ENCODE measurements at regions not wholly inside any gene's neighbourhood (a gene's known extent, or its start where the extent isn't known, plus 50 kb on each side); places are given as distances from the start of the nearest gene placed in this dataset.

GRCh38 chr9:86714999-86715398 lies 232.3 kb downstream of the GAS1 start:
- TF ChIP-seq, protein P1, sequence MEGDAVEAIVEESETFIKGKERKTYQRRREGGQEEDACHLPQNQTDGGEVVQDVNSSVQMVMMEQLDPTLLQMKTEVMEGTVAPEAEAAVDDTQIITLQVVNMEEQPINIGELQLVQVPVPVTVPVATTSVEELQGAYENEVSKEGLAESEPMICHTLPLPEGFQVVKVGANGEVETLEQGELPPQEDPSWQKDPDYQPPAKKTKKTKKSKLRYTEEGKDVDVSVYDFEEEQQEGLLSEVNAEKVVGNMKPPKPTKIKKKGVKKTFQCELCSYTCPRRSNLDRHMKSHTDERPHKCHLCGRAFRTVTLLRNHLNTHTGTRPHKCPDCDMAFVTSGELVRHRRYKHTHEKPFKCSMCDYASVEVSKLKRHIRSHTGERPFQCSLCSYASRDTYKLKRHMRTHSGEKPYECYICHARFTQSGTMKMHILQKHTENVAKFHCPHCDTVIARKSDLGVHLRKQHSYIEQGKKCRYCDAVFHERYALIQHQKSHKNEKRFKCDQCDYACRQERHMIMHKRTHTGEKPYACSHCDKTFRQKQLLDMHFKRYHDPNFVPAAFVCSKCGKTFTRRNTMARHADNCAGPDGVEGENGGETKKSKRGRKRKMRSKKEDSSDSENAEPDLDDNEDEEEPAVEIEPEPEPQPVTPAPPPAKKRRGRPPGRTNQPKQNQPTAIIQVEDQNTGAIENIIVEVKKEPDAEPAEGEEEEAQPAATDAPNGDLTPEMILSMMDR (IDR thresholded peaks at IDR 0.05): no peak
- Mint-ChIP-seq H3K27ac (no peak overlapping the region), H3K9me3 (no peaks in the 10 kb centered on the region), H3K36me3 (ENCODE audit: low read depth) (no peaks in the 10 kb centered on the region), H3K4me3 (no peak overlapping the region), H3K4me1 (no peaks in the 10 kb centered on the region), H3K27me3 (ENCODE audit: low read depth, poor library complexity) (peaks cover 5% of the 10 kb centered on the region)
- no peak for DNase-seq

- H3K27ac Mint-ChIP-seq: no peak overlapping the region
- TF ChIP-seq, protein P1 (IDR thresholded peaks at IDR 0.05): no peak
- H3K4me3 Mint-ChIP-seq: no peak overlapping the region
These were observed 233.3 kb downstream of the GAS1 start for GRCh38 chr9:86713970-86714369.

DNA sequence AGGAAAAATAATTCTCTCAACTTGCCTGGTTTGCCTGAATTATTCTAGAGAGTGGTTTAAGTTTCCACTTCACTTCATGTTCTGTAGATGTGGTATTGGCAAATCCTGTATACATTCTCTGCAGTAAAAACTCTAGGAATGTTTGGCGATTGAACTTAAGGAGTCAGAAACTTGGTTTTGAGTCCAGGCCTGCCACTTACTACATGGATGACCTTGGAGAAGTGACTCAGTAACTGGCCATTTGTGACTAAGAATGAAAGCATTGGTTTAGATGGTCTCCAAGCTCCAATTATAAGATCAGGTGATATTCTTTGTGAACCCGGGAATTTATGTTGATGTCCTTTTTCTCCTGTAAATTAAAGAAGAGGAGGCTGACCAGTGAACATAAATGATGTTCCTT lies 233.8 kb downstream of the GAS1 start:
- Mint-ChIP-seq H3K27ac (no peak overlapping the region), H3K4me3 (no peak overlapping the region), H3K36me3 (ENCODE audit: low read depth) (no peaks in the 10 kb centered on the region), H3K9me3 (no peaks in the 10 kb centered on the region), H3K4me1 (no peaks in the 10 kb centered on the region), H3K27me3 (ENCODE audit: low read depth, poor library complexity) (peaks cover 3% of the 10 kb centered on the region)
- TF ChIP-seq, protein P1 (IDR thresholded peaks at IDR 0.05): no peak
- no peak for DNase-seq

More at GRCh38 chr9:86713970-86714369, 233.3 kb downstream of the GAS1 start:
- Mint-ChIP-seq H3K27me3 (ENCODE audit: low read depth, poor library complexity) (peaks cover 5% of the 10 kb centered on the region), H3K9me3 (no peaks in the 10 kb centered on the region), H3K4me1 (no peaks in the 10 kb centered on the region), H3K36me3 (ENCODE audit: low read depth) (no peaks in the 10 kb centered on the region)
- DNase-seq: no peak

- H3K27me3 Mint-ChIP-seq (ENCODE audit: low read depth, poor library complexity): peaks cover 3% of the 10 kb centered on the region
- H3K4me1 Mint-ChIP-seq: no peaks in the 10 kb centered on the region
- no peak overlapping the region for H3K27ac Mint-ChIP-seq
These were observed 238.1 kb downstream of the GAS1 start for GRCh38 chr9:86708918-86709835.

DNA sequence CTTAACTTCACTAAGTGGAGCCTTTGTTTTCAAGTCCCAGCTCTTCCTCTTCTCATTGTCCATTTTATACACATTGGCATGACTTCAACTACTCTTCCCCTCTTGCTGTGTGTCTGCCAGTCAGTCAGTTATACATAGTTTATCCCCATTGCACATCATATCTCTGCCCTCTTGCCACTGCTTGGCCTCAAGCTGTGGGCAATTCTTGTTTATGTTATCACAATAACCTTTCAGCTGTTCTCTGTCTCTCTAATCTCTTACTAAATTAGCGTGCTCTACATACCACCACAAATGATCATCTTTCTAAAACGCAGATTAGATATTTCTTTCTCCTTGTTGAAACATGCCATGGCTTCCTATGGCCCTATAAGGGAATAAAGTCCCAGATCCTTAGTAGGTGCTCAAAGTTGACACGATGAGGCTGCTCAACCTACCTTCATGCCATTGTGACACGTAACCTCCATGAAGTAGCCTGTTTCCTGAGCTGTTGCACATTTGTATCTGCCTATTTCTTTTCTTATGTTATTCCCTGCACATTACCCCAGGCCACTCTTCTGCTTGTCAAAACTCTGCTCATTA lies 239.3 kb downstream of the GAS1 start:
- Mint-ChIP-seq H3K27ac (no peak overlapping the region), H3K36me3 (ENCODE audit: low read depth) (no peaks in the 10 kb centered on the region), H3K4me3 (no peak overlapping the region)

More at GRCh38 chr9:86708918-86709835, 238.1 kb downstream of the GAS1 start:
- H3K4me3 Mint-ChIP-seq: no peak overlapping the region
- no peaks in the 10 kb centered on the region for H3K9me3 Mint-ChIP-seq
- no peak for DNase-seq
- H3K36me3 Mint-ChIP-seq (ENCODE audit: low read depth): no peaks in the 10 kb centered on the region
- TF ChIP-seq, protein P1 (IDR thresholded peaks at IDR 0.05): no peak

More for the DNA sequence above, 239.3 kb downstream of the GAS1 start:
- TF ChIP-seq, protein P1 (IDR thresholded peaks at IDR 0.05): no peak
- DNase-seq: no peak
- Mint-ChIP-seq H3K27me3 (ENCODE audit: low read depth, poor library complexity) (peaks cover 3% of the 10 kb centered on the region), H3K4me1 (no peaks in the 10 kb centered on the region), H3K9me3 (no peaks in the 10 kb centered on the region)

All from nephron progenitor cell (in vitro differentiated cells).